ENCODE measurements at regions not wholly inside any gene's neighbourhood (a gene's known extent, or its start where the extent isn't known, plus 50 kb on each side); places are given as distances from the start of the nearest gene placed in this dataset.

- no peak for TF ChIP-seq CTCF (IDR thresholded peaks at IDR 0.05)
- no peak for TF ChIP-seq POLR2AphosphoS5 (IDR thresholded peaks at IDR 0.05; ENCODE audit: insufficient read depth in 1 of 2, low read depth in 1 of 2)
Observed at GRCh38 chr16:50469121-50469743, 79.0 kb upstream of the NKD1 start.

Data from vagina (tissue), 2 donors.